ENCODE measurements at regions not wholly inside any gene's neighbourhood (a gene's known extent, or its start where the extent isn't known, plus 50 kb on each side); places are given as distances from the start of the nearest gene placed in this dataset.

DNA sequence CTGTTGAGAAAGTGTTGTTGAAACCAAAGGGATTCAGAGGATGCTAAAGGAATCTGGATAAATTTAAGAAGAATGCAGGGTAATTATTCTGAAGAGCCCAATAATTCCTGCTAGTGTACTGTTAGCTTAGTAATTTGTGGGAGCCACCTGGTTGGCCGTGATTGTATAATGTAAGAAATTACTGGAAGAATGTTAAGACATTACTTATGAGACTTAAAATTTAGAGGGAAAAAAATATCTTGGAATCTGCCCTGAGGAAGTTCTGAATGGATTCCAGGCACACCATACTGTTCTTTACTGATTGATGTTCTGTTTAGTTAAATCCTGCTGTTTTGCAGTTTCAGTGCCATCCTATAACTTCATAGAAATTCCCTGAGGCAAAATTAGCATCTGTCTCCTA is 155.0 kb upstream of the RHOBTB1 start:
- no peak for DNase-seq
- ChIA-PET CTCF (no interaction called here), POLR2A (no interaction called here)
- no peak overlapping the region for H3K4me3 Mint-ChIP-seq
- H3K9me3 Mint-ChIP-seq = no peaks in the 10 kb centered on the region
- peaks cover 6% of the 10 kb centered on the region for H3K27me3 Mint-ChIP-seq
- H3K36me3 Mint-ChIP-seq (ENCODE audit: low read depth) = no peaks in the 10 kb centered on the region
- H3K27ac Mint-ChIP-seq = no peak overlapping the region
- peaks cover 2% of the 10 kb centered on the region for H3K4me1 Mint-ChIP-seq

DNA sequence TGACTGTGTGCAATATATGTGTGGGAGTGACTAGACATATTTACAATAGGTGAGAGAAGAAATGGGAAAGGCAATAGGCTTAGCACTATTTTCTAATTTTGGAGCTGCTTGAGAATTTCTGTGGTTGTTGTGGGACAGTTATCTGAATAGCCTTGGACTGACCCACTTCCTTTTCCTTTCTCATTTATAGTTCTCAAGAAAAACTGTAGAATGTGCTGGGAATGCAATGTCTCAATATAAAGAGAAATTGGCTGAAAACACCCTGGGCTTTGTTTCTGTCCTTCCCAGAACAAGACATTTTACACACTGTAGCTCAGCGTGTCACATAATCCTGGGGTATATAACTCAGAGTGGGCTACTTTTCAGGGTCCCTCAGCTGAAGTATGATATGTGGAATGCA is 153.0 kb upstream of the RHOBTB1 start:
- DNase-seq = no peak
- Mint-ChIP-seq H3K27ac (no peak overlapping the region), H3K9me3 (no peaks in the 10 kb centered on the region), H3K4me3 (no peak overlapping the region), H3K36me3 (ENCODE audit: low read depth) (no peaks in the 10 kb centered on the region), H3K27me3 (peaks cover 6% of the 10 kb centered on the region), H3K4me1 (peaks cover 2% of the 10 kb centered on the region)
- POLR2A ChIA-PET = no interaction called here
- CTCF ChIA-PET = no interaction called here

DNA sequence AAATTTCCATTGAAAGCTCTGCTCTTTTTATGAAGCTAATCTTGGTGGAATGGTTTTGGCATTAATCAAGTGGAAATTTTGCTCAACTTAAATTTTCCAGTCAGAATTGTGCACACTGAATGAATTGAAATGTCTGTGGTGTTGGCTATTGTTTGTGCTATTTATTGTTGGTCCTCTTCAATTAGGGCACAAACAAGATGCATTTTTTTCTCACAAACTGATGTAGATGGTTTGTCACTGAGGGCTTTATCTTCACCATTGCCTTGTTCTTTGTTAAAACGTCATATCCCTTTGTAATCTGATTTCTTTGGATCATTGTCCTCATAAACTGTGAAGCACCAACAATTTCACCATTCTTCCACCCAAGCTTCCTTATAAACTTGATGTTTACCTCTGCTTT is 152.1 kb upstream of the RHOBTB1 start:
- DNase-seq = no peak
- Mint-ChIP-seq H3K4me1 (peaks cover 2% of the 10 kb centered on the region), H3K9me3 (no peaks in the 10 kb centered on the region), H3K4me3 (no peak overlapping the region), H3K27me3 (peaks cover 6% of the 10 kb centered on the region), H3K36me3 (ENCODE audit: low read depth) (no peaks in the 10 kb centered on the region), H3K27ac (no peak overlapping the region)
- ChIA-PET CTCF (no interaction called here), POLR2A (no interaction called here)

DNA sequence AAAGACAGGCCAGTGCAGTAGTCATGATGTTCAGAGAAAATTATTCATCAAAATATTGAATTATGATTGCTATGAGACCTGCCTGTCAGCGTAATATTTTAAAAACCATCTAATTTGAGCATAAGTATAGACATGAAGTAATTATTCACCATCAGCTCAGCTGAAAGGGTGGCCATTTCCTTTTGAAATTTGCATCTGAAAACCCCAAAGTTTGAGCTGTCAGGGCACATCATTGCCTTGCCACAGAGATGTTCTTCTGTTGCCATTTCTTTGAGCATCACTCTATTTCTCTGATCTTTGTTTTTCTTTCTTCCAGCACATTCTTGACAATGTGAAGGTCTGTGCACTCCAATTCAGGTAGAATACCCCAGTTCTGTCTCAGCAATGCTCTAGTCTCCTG is 147.5 kb upstream of the RHOBTB1 start:
- no peak for DNase-seq
- H3K27ac Mint-ChIP-seq = no peak overlapping the region
- ChIA-PET CTCF (no interaction called here), POLR2A (no interaction called here)
- H3K9me3 Mint-ChIP-seq = no peaks in the 10 kb centered on the region
- no peaks in the 10 kb centered on the region for H3K27me3 Mint-ChIP-seq
- no peak overlapping the region for H3K4me3 Mint-ChIP-seq
- H3K4me1 Mint-ChIP-seq = no peaks in the 10 kb centered on the region
- H3K36me3 Mint-ChIP-seq (ENCODE audit: low read depth) = no peaks in the 10 kb centered on the region

DNA sequence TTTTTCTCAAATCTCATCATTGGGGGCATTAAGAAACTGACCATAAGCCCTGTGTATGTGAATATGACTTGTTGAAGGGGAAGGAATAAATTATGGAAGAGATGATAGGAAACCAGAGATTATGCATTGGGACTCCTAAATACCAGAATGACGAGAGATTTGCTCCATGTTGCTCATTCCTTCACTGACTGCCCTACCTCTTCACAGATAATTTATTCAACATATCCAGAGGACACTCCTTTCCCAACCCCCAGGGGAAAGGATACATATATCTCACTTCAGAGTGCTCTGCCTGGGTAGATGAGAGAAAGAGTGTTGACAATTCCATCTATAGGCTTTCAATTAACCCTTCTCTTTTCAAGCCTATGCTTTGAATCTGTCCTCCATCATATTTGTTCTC is 145.3 kb upstream of the RHOBTB1 start:
- POLR2A ChIA-PET = no interaction called here

DNA sequence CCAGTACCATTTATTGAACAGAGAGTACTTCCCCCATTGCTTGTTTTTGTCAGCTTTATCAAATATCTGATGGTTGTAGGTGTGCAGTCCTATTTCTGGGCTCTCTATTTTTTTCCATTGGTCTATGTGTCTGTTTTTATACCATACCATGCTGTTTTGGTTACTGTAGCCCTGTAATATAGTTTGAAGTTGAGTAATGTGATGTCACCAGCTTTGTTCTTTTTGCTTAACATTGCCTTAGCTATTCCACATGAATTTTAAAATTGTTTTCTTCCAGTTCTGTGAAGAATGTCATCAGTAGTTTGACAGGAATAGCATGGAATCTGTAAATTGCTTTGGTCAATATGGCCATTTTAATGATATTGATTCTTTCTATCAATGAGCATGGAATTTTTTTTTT is 140.5 kb upstream of the RHOBTB1 start:
- H3K9me3 Mint-ChIP-seq = peaks cover 2% of the 10 kb centered on the region
- H3K4me3 Mint-ChIP-seq = no peak overlapping the region
- CTCF ChIA-PET = no interaction called here
- H3K36me3 Mint-ChIP-seq (ENCODE audit: low read depth) = no peaks in the 10 kb centered on the region
- peaks cover 7% of the 10 kb centered on the region for H3K27me3 Mint-ChIP-seq
- H3K27ac Mint-ChIP-seq = no peak overlapping the region
- no peaks in the 10 kb centered on the region for H3K4me1 Mint-ChIP-seq
- POLR2A ChIA-PET = no interaction called here
- DNase-seq = no peak

More for the DNA sequence above, 145.3 kb upstream of the RHOBTB1 start:
- Mint-ChIP-seq H3K9me3 (peaks cover 2% of the 10 kb centered on the region), H3K27me3 (peaks cover 7% of the 10 kb centered on the region), H3K27ac (no peak overlapping the region), H3K36me3 (ENCODE audit: low read depth) (no peaks in the 10 kb centered on the region), H3K4me1 (no peaks in the 10 kb centered on the region), H3K4me3 (no peak overlapping the region)
- DNase-seq = no peak
- CTCF ChIA-PET = no interaction called here

DNA sequence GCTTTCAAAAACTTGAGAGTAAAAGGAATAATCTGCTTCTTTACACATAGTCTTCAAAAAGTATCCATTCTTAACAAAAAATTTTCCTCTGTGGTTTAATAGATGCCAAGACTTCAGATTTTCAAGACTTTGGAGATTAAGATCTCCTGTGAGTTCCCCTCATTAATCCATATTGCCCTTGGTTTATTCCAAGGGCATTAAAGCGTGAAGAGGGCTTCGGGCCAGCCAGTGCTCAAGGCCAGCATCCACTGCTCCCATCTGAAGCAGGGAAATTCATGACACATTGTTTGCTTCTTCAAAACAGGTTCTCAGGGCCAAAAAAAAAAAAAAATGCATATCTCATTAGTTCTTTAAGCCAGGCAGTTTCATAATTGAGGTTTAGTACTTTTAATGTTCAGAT is 137.3 kb upstream of the RHOBTB1 start:
- Mint-ChIP-seq H3K4me3 (no peak overlapping the region), H3K4me1 (no peaks in the 10 kb centered on the region), H3K27ac (no peak overlapping the region), H3K9me3 (peaks cover 2% of the 10 kb centered on the region), H3K36me3 (ENCODE audit: low read depth) (no peaks in the 10 kb centered on the region), H3K27me3 (peaks cover 8% of the 10 kb centered on the region)
- ChIA-PET CTCF (interaction anchor here (0.7 to 0.8 kb wide), 2 partner anchors 9 to 781 kb away, joined by 4 to 5 read pairs; no protein-coding TSS in a partner anchor), POLR2A (no interaction called here)
- no peak for DNase-seq

DNA sequence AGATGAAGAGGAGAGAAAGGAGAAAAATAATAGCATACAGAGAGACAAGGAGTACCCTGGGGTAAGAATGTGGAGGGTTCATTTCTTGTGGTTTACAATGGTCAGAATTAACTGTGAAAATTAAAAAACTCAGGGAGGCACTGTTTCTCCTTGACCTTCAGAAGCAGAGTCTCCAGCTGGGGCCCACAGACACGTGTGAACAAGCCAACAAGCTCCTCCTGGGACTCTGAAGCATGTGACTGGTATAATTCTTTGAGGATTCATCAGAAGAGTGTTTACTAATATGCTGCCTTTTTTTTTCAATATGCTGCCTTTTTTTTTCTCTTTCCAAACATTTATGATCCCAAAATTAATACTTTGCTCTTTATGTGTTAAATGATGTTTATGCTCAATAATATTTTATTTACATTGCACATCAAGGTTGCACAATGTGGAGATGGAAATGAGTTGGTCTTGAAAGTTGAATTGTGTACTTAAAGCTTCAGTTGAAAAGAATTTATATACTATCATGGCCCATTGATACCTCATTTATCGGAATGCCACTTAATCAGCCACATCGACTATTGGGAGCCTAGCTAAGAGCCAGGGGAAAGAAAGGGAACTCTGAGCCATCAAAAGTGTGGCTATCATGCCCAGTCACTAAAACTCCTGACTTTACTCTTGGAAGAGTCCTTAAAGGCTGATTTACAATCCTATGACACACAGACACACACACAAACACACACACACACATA is 134.7 kb upstream of the RHOBTB1 start:
- no peaks in the 10 kb centered on the region for H3K36me3 Mint-ChIP-seq (ENCODE audit: low read depth)
- H3K9me3 Mint-ChIP-seq = no peaks in the 10 kb centered on the region
- peaks cover 1% of the 10 kb centered on the region for H3K27me3 Mint-ChIP-seq
- POLR2A ChIA-PET = no interaction called here
- H3K27ac Mint-ChIP-seq = no peak overlapping the region
- DNase-seq = no peak
- CTCF ChIA-PET = no interaction called here
- no peaks in the 10 kb centered on the region for H3K4me1 Mint-ChIP-seq
- no peak overlapping the region for H3K4me3 Mint-ChIP-seq

DNA sequence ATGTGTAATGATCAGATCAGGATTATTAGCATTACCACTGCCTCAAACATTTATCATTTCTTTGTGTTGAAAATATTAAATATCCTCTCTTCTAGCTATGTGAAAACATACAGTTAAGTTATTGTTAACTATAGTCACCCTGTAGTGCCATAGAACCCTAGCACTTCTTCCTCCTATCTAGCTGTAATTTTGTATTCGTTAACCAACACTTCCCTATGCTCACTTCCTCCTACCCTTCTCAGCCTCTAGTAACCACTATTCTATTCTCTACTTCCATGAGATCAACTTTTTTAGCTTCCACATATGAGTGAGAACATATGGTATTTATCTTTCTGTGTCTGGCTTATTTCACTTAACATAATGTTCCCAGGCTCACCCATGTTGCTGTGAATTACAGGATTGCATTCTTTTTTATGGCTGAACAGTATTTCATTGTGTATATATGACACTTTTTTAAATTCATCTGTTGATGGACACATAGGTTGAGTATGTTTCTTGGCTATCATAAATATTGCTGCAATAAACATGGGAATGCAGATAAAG is 132.7 kb upstream of the RHOBTB1 start:
- no peaks in the 10 kb centered on the region for H3K36me3 Mint-ChIP-seq (ENCODE audit: low read depth)
- POLR2A ChIA-PET = no interaction called here
- peaks cover 3% of the 10 kb centered on the region for H3K27me3 Mint-ChIP-seq
- H3K9me3 Mint-ChIP-seq = no peaks in the 10 kb centered on the region
- H3K4me3 Mint-ChIP-seq = no peak overlapping the region
- no peak overlapping the region for H3K27ac Mint-ChIP-seq
- CTCF ChIA-PET = no interaction called here
- H3K4me1 Mint-ChIP-seq = no peaks in the 10 kb centered on the region
- no peak for DNase-seq

DNA sequence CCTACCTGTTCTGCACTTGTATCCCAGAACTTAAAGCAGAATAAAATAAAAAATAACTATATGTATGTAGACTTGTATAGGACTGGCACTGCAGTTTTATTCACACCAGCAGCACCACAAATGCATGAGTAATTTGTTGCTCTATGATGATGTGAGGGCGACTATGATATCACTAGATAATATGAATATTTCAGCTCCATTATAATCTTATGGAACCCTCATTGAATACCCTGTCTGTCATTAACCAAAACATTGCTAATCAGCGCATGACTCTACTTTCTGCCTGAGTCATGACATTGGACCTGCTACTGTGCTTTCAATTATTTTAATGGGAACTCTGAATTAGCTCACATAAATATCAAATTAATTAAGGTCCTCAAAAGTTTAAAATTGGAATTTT is 129.4 kb upstream of the RHOBTB1 start:
- Mint-ChIP-seq H3K27ac (no peak overlapping the region), H3K36me3 (ENCODE audit: low read depth) (no peaks in the 10 kb centered on the region), H3K9me3 (no peaks in the 10 kb centered on the region), H3K4me1 (no peaks in the 10 kb centered on the region), H3K27me3 (peaks cover 3% of the 10 kb centered on the region), H3K4me3 (no peak overlapping the region)
- POLR2A ChIA-PET = no interaction called here
- CTCF ChIA-PET = no interaction called here
- DNase-seq = no peak

DNA sequence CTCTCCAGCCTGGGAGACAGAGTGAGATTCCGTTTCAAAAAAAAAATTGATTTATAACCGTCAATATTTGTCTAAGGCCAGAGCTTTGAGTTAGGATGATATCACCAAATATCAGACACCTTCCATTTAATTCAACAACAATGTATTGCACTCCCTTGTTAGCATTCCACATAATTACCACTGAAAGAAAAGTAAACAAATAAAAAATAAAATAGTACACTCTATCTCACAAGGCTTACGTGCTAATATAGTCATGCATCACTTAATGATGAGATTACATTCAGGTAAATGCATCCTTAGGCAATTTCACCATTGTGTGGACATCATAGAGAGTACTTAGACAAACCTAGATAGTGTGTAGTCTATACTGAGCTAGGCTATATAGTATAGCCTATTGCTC is 127.6 kb upstream of the RHOBTB1 start:
- H3K27me3 Mint-ChIP-seq = peaks cover 7% of the 10 kb centered on the region
- no peak overlapping the region for H3K4me3 Mint-ChIP-seq
- no peaks in the 10 kb centered on the region for H3K9me3 Mint-ChIP-seq
- no peaks in the 10 kb centered on the region for H3K36me3 Mint-ChIP-seq (ENCODE audit: low read depth)
- ChIA-PET POLR2A (no interaction called here), CTCF (no interaction called here)
- no peak for DNase-seq
- no peak overlapping the region for H3K27ac Mint-ChIP-seq
- H3K4me1 Mint-ChIP-seq = no peaks in the 10 kb centered on the region

DNA sequence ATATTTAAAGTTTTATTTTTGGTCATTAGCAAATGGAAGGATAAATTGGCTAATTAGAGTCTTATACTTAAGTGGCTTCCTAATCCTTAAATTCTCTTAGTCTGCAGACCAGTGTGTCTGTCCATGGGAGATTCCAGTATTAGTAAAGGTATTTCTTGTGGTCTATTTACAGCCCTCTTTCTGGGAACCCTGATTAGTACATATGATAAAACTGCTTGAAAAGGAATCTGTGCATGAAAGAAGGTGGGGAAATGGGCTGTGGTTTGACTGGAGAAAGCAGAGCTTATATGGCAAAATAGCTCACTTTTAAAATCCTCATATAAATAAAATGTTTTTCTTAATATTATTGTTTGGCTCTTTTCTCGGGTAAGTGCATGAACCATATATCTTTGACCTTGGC is 124.5 kb upstream of the RHOBTB1 start:
- H3K4me1 Mint-ChIP-seq = no peaks in the 10 kb centered on the region
- POLR2A ChIA-PET = no interaction called here
- no peak overlapping the region for H3K4me3 Mint-ChIP-seq
- CTCF ChIA-PET = no interaction called here
- peaks cover 7% of the 10 kb centered on the region for H3K27me3 Mint-ChIP-seq
- no peaks in the 10 kb centered on the region for H3K36me3 Mint-ChIP-seq (ENCODE audit: low read depth)
- no peaks in the 10 kb centered on the region for H3K9me3 Mint-ChIP-seq
- DNase-seq = no peak
- H3K27ac Mint-ChIP-seq = no peak overlapping the region

DNA sequence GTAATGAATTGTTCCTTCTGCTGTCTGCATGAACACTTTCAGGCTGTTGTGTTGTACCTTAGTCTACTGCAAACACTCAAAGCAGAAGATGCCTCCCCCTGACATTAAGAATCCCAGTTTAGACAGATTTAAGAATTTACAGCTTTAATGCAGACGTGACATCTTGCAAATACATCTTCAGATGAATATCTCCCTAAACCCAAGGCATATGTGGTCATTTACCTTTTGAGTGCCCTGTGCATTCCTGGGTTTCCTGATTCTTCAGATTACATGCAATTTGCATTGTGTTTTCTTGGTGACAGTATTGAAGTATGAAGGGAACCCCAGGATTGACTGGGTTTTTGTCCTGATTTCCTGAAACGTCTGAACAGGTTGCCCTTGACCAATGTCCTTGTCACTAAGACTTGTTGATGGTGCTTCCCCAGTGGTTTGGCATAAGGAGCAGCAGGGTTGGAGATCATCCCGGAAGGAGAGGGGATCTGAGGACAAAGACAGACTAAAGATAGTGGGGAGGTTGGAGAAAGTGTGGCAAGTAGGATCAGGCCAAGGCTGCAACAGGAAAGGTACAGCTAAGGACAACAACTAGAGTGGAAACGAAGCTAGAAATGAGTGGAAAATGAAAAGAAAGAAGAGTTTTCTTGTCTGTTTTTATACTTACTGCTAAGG is 123.8 kb upstream of the RHOBTB1 start:
- POLR2A ChIA-PET = no interaction called here

DNA sequence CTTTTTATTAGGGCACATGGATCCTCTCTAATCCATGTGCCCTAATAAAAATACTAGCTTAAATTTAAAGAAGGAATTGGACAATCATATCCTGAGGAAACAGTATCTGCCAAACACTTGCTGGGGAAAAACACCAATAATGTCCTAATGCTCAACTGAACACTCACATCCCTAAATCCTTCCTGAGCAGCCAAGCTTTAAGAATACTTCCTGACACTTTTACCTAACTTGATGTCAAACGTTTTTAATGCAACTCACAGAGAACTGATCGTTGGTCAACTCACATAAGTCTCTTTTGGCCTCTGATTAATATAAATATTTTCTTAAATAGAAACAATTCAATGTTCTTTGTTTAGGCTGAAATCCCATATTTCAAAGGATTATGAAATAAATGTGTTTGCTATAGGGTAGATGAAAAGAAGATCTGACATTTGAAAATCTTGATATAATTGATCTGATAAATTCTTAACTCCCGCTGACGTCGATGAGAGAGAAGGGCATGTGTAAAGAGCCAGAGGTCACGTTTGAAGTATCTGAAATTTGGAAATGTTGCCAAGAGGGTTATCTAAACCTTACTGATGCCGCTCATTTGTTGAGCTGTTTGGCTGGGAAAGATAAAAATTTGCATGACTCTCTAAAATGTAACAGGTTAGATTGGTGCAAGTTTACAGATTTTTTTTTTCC is 122.8 kb upstream of the RHOBTB1 start:
- Mint-ChIP-seq H3K4me1 (no peaks in the 10 kb centered on the region), H3K27me3 (peaks cover 8% of the 10 kb centered on the region), H3K4me3 (no peak overlapping the region), H3K9me3 (no peaks in the 10 kb centered on the region), H3K36me3 (ENCODE audit: low read depth) (no peaks in the 10 kb centered on the region), H3K27ac (no peak overlapping the region)
- ChIA-PET CTCF (no interaction called here), POLR2A (no interaction called here)
- no peak for DNase-seq

More for the DNA sequence above, 123.8 kb upstream of the RHOBTB1 start:
- Mint-ChIP-seq H3K36me3 (ENCODE audit: low read depth) (no peaks in the 10 kb centered on the region), H3K27me3 (peaks cover 6% of the 10 kb centered on the region), H3K4me3 (no peak overlapping the region), H3K9me3 (no peaks in the 10 kb centered on the region), H3K27ac (no peak overlapping the region), H3K4me1 (no peaks in the 10 kb centered on the region)
- CTCF ChIA-PET = no interaction called here
- no peak for DNase-seq
